GM23248 (cell line): ENCODE measurements at regions not wholly inside any gene's neighbourhood (a gene's known extent, or its start where the extent isn't known, plus 50 kb on each side); places are given as distances from the start of the nearest gene placed in this dataset.

Source experiments
- DNase-seq: peaks from one replicate; pipeline ENCODE4 v3.0.0-alpha.2; 2015
- H2AFZ ChIP-seq: fragments of 200-600 bp; sonication (generic); 2 replicates; pipeline ENCODE4 v1.6.1; 2016; ENCODE audit warnings: antibody characterized with exemption
- H3F3A ChIP-seq: fragments of 200-600 bp; sonication (generic); 2 replicates; pipeline ENCODE4 v1.6.1; 2016; ENCODE audit warnings: mild to moderate bottlenecking, antibody characterized with exemption, mixed run types; ENCODE audit not compliant: insufficient read depth
- H3K27ac ChIP-seq: fragments of 200-600 bp; sonication (generic); 2 replicates; pipeline ENCODE4 v1.5.1; 2016; ENCODE audit warnings: mild to moderate bottlenecking
- H3K27me3 ChIP-seq: fragments of 200-600 bp; sonication (generic); replicated peaks from 2 replicates; pipeline ENCODE4 v1.6.1; 2016; ENCODE audit warnings: mild to moderate bottlenecking; ENCODE audit not compliant: insufficient read depth
- H3K36me3 ChIP-seq: fragments of 200-600 bp; sonication (generic); 2 replicates; pipeline ENCODE4 v1.6.1; 2016; ENCODE audit warnings: low read depth, mild to moderate bottlenecking
- H3K4me1 ChIP-seq: fragments of 200-600 bp; sonication (generic); 2 replicates; pipeline ENCODE4 v1.6.1; 2016; ENCODE audit warnings: mild to moderate bottlenecking; ENCODE audit not compliant: insufficient read depth
- H3K4me2 ChIP-seq: fragments of 200-600 bp; sonication (generic); one replicate; pipeline ENCODE4 v1.6.1; 2016; ENCODE audit warnings: mild to moderate bottlenecking; ENCODE audit not compliant: unreplicated experiment
- H3K4me3 ChIP-seq: fragments of 200-600 bp; sonication (generic); 2 replicates; pipeline ENCODE4 v1.5.1; 2016; ENCODE audit warnings: mild to moderate bottlenecking
- H3K79me2 ChIP-seq: fragments of 200-600 bp; sonication (generic); 2 replicates; pipeline ENCODE4 v1.6.1; 2016; ENCODE audit warnings: mild to moderate bottlenecking; ENCODE audit not compliant: insufficient read depth
- H3K9ac ChIP-seq: fragments of 200-600 bp; sonication (generic); 2 replicates; pipeline ENCODE4 v1.6.1; 2016; ENCODE audit warnings: mild to moderate bottlenecking
- H3K9me2 ChIP-seq: fragments of 200-600 bp; sonication (generic); 2 replicates; pipeline ENCODE4 v1.6.1; 2016; ENCODE audit warnings: mixed run types, mild to moderate bottlenecking, moderate library complexity; ENCODE audit not compliant: insufficient read depth
- H3K9me3 ChIP-seq: fragments of 200-600 bp; sonication (generic); one replicate; pipeline ENCODE4 v1.6.1; 2017; ENCODE audit warnings: low read depth
- H4K20me1 ChIP-seq: fragments of 200-600 bp; sonication (generic); 2 replicates; pipeline ENCODE4 v1.6.0; 2016; ENCODE audit not compliant: insufficient read depth
- EZH2 ChIP-seq: fragments of 200-600 bp; sonication (generic); IDR thresholded peaks from 2 replicates; pipeline ENCODE4 v1.6.1; 2018; ENCODE audit warnings: antibody characterized with exemption, mild to moderate bottlenecking; ENCODE audit not compliant: insufficient read depth, poor library complexity, severe bottlenecking
- EZH2phosphoT487 ChIP-seq: fragments of 200-600 bp; sonication (generic); IDR thresholded peaks from 2 replicates; pipeline ENCODE4 v1.6.1; 2018; ENCODE audit warnings: antibody characterized with exemption, moderate library complexity, mild to moderate bottlenecking, low read depth; ENCODE audit not compliant: insufficient read depth
- WGBS, 2 experiments: methylation state at CpG; one replicate each; pipeline ENCODE4 v1.1.6; 2015 to 2017; ENCODE audit warnings: low lambda C conversion rate in 2 of 2, low coverage in 1 of 2; ENCODE audit errors: missing lambda C conversion rate in 2 of 2; 5-methylcytosine and 5-hydroxymethylcytosine counted together
- in situ Hi-C: fragments of 300-500 bp; cut with MboI; formaldehyde crosslinking; loops from 2 replicates; pipeline ENCODE4 v1.15.0; 2020

GRCh38 chr3:106685745-106686144, 691.5 kb upstream of the CCDC54 start:
- H4K20me1 ChIP-seq: no peaks in the 10 kb centered on the region
- no peak overlapping the region for H3K27ac ChIP-seq
- 0 out of 2 replicates have a peak overlapping the region, but pooled peaks have one; percentile 9 for H2AFZ ChIP-seq
- H3K4me1 ChIP-seq: peaks cover 17% of the 10 kb centered on the region
- H3K9me2 ChIP-seq: no peaks in the 10 kb centered on the region
- no peaks in the 10 kb centered on the region for H3K36me3 ChIP-seq
- no peaks in the 10 kb centered on the region for H3K79me2 ChIP-seq
- H3K9ac ChIP-seq: no peak overlapping the region
- in situ Hi-C loops: no loop called here
- 93% methylated on average over 5 of the region's 5 CpGs for WGBS, 2 experiments
- no peak overlapping the region for H3K4me2 ChIP-seq
- DNase-seq: no peak
- H3K4me3 ChIP-seq: no peak overlapping the region
- peaks cover 6% of the 10 kb centered on the region; the same call in 1 of the 2 replicates for H3F3A ChIP-seq
- no peaks in the 10 kb centered on the region for H3K9me3 ChIP-seq
- no peaks in the 10 kb centered on the region for H3K27me3 ChIP-seq
- no peak for TF ChIP-seq EZH2phosphoT487
- TF ChIP-seq EZH2: no peak

- no peak overlapping the region for H3K4me2 ChIP-seq
- H2AFZ ChIP-seq: no peak overlapping the region
- no peaks in the 10 kb centered on the region for H3K9me3 ChIP-seq
- peak overlapping the region; percentile 15 for H3K27ac ChIP-seq
- H4K20me1 ChIP-seq: no peaks in the 10 kb centered on the region
- in situ Hi-C loops: no loop called here
- no peak overlapping the region for H3K4me3 ChIP-seq
- H3K9ac ChIP-seq: no peak overlapping the region
- TF ChIP-seq EZH2phosphoT487: no peak
- TF ChIP-seq EZH2: no peak
- H3F3A ChIP-seq: peaks cover 6% of the 10 kb centered on the region; the same call in 1 of the 2 replicates
- no peak for DNase-seq
- H3K9me2 ChIP-seq: no peaks in the 10 kb centered on the region
- 84 to 91% methylated on average over 3 of the region's 3 CpGs for WGBS, 2 experiments
- H3K4me1 ChIP-seq: peaks cover 17% of the 10 kb centered on the region
- H3K79me2 ChIP-seq: no peaks in the 10 kb centered on the region
- H3K36me3 ChIP-seq: no peaks in the 10 kb centered on the region
- no peaks in the 10 kb centered on the region for H3K27me3 ChIP-seq
Measured at GRCh38 chr3:106687905-106688304, 689.3 kb upstream of the CCDC54 start.

GRCh38 chr3:106688464-106688863, 688.8 kb upstream of the CCDC54 start:
- WGBS, 2 experiments: 0% methylated on average over 2 of the region's 2 CpGs
- TF ChIP-seq EZH2phosphoT487 (0 out of 2 replicates have a peak, but pooled peaks have one; percentile 20), EZH2 (no peak)
- in situ Hi-C loops: no loop called here
- no peak overlapping the region for H3K4me3 ChIP-seq
- H3K36me3 ChIP-seq: no peaks in the 10 kb centered on the region
- peaks cover 6% of the 10 kb centered on the region; the same call in 1 of the 2 replicates for H3F3A ChIP-seq
- peaks cover 17% of the 10 kb centered on the region for H3K4me1 ChIP-seq
- no peaks in the 10 kb centered on the region for H3K27me3 ChIP-seq
- peak overlapping the region; percentile 38 for H3K4me2 ChIP-seq
- H3K79me2 ChIP-seq: no peaks in the 10 kb centered on the region
- no peaks in the 10 kb centered on the region for H4K20me1 ChIP-seq
- H2AFZ ChIP-seq: no peak overlapping the region
- H3K27ac ChIP-seq: peak overlapping the region; percentile 15
- peak; percentile 94 for DNase-seq
- H3K9me3 ChIP-seq: no peaks in the 10 kb centered on the region
- no peak overlapping the region for H3K9ac ChIP-seq
- H3K9me2 ChIP-seq: no peaks in the 10 kb centered on the region

- Histone ChIP-seq H3K9me2 (no peaks in the 10 kb centered on the region), H3K36me3 (no peaks in the 10 kb centered on the region), H3K4me3 (no peak overlapping the region), H3F3A (peaks cover 6% of the 10 kb centered on the region; the same call in 1 of the 2 replicates), H3K27me3 (no peaks in the 10 kb centered on the region), H3K4me1 (peaks cover 11% of the 10 kb centered on the region), H4K20me1 (no peaks in the 10 kb centered on the region), H3K9ac (no peak overlapping the region), H3K27ac (no peak overlapping the region), H3K9me3 (no peaks in the 10 kb centered on the region), H3K4me2 (no peak overlapping the region), H3K79me2 (no peaks in the 10 kb centered on the region), H2AFZ (no peak overlapping the region)
- 80% methylated on average over 4 of the region's 4 CpGs for WGBS, 2 experiments
- TF ChIP-seq EZH2phosphoT487: no peak
- no peak for TF ChIP-seq EZH2
- no peak for DNase-seq
- in situ Hi-C loops: no loop called here
Measured at GRCh38 chr3:106691476-106691875, 685.8 kb upstream of the CCDC54 start.

GRCh38 chr3:106692624-106693023, 684.6 kb upstream of the CCDC54 start:
- whole genome bisulfite sequencing, 2 experiments: 52 to 66% methylated on average over 3 of the region's 3 CpGs
- Histone ChIP-seq H3K4me2 (no peak overlapping the region), H3F3A (peaks cover 6% of the 10 kb centered on the region; the same call in 1 of the 2 replicates), H3K4me3 (no peak overlapping the region), H3K27ac (no peak overlapping the region), H3K79me2 (no peaks in the 10 kb centered on the region), H3K9me3 (no peaks in the 10 kb centered on the region), H3K4me1 (peaks cover 11% of the 10 kb centered on the region), H2AFZ (no peak overlapping the region), H3K27me3 (no peaks in the 10 kb centered on the region), H3K36me3 (no peaks in the 10 kb centered on the region), H3K9ac (no peak overlapping the region), H3K9me2 (no peaks in the 10 kb centered on the region), H4K20me1 (no peaks in the 10 kb centered on the region)
- TF ChIP-seq EZH2phosphoT487 (no peak), EZH2 (no peak)
- in situ Hi-C loops: no loop called here
- no peak for DNase-seq
